Ovary (tissue), 3 donors: ENCODE measurements at regions not wholly inside any gene's neighbourhood (a gene's known extent, or its start where the extent isn't known, plus 50 kb on each side); places are given as distances from the start of the nearest gene placed in this dataset.

ENCODE experiments used
- POLR2A ChIP-seq: fragments of 450-650 bp; IDR thresholded peaks from one replicate; pipeline ENCODE4 v1.6.1; 2017; ENCODE audit warnings: antibody characterized with exemption, mild to moderate bottlenecking, moderate library complexity
- TF ChIP-seq, protein P1 (sequence below), 3 donors: fragments of 450-650 bp in 2 of 3; fragments of 200-600 bp in 1 of 3; IDR thresholded peaks; one replicate each; pipeline versions ENCODE4 v1.5.1 to v1.8.0; 2016 to 2022; ENCODE audit warnings: antibody characterized with exemption in 3 of 3, mild to moderate bottlenecking in 1 of 3
- donor health status: DM: no; HTN: no; CAD: no.

DNA sequence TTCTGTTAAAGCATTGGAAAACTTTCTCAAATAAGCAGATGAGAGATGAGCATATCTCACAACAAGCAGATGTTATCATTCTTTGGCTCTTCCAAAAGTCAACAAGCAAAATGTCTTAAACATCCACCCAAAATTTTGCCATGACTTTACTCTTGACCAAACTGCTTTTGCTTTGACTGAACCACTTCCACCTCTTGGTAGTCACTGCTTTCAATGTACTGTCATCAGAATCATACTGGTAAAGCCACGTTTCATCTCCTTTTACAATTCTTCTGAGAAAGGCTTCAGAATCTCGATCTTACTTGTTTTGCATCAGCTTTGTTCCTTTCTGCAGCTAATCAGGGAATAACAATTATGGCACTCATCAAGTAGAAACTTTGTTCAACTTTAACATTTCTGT lies 498.5 kb upstream of the GJE1 start:
- TF ChIP-seq, protein P1, sequence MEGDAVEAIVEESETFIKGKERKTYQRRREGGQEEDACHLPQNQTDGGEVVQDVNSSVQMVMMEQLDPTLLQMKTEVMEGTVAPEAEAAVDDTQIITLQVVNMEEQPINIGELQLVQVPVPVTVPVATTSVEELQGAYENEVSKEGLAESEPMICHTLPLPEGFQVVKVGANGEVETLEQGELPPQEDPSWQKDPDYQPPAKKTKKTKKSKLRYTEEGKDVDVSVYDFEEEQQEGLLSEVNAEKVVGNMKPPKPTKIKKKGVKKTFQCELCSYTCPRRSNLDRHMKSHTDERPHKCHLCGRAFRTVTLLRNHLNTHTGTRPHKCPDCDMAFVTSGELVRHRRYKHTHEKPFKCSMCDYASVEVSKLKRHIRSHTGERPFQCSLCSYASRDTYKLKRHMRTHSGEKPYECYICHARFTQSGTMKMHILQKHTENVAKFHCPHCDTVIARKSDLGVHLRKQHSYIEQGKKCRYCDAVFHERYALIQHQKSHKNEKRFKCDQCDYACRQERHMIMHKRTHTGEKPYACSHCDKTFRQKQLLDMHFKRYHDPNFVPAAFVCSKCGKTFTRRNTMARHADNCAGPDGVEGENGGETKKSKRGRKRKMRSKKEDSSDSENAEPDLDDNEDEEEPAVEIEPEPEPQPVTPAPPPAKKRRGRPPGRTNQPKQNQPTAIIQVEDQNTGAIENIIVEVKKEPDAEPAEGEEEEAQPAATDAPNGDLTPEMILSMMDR (IDR thresholded peaks at IDR 0.05), result no peak
- no peak for TF ChIP-seq POLR2A
